ENCODE measurements at regions not wholly inside any gene's neighbourhood (a gene's known extent, or its start where the extent isn't known, plus 50 kb on each side); places are given as distances from the start of the nearest gene placed in this dataset.

DNA sequence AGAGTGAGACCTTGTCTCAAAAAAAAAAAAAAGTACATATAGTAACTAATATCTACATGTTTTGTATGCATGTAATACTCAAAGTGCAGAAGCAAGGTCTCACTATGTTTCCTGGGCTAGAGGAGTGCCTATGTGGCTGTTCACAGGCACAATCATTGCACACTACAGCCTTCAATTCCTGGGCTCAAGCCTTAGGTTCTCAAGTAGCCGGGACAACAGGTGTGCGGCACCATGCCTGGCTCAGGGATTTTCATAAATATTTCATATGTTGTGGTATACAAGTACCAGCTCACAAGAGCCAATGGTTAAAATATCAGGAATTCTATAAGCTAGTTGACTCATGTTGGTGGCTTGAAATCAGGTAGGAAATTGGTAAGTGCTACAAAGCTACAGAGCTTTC, 94.8 kb downstream of the LARP7 start:
- no peak for TF ChIP-seq CTCF (IDR thresholded peaks at IDR 0.05)
- TF ChIP-seq POLR2A (IDR thresholded peaks at IDR 0.05) = no peak

Data from prostate gland (tissue), 2 donors.